HepG2 (cell line): ENCODE measurements at regions not wholly inside any gene's neighbourhood (a gene's known extent, or its start where the extent isn't known, plus 50 kb on each side); places are given as distances from the start of the nearest gene placed in this dataset.

Experiments used
- ATAC-seq: fragments of 200-7000 bp; cut with Tn5 transposase; 3 replicates; pipeline ENCODE4 v1.9.1; 2020; ENCODE audit warnings: mild to moderate bottlenecking, moderate library complexity
- BruUV-seq: library from RNA; stranded (reverse); fragments of 400-500 nt; replicated peaks from 2 replicates; lab custom pipeline; 2021; lab: Mats Ljungman, UMichigan
- CTCF ChIA-PET: fragments of 300-600 bp; formaldehyde crosslinking; extraction: SDS; loops from one replicate; lab custom pipeline; 2021; ENCODE audit warnings: low total read pairs, inconsistent platforms, low intra/inter-chr PET ratio; lab: Yijun Ruan, JAX
- POLR2A ChIA-PET: fragments of 350-600 bp; sonication (Branson Sonifier 250); formaldehyde crosslinking; loops from one replicate; lab custom pipeline; 2020; ENCODE audit warnings: antibody characterized with exemption, inconsistent platforms; lab: Yijun Ruan, JAX
- DNase-seq: peaks from one replicate; pipeline ENCODE4 v3.0.0-alpha.2; 2015; ENCODE audit warnings: low spot score
- FAIRE-seq: peaks from 3 replicates; lab custom pipeline; 2011; peaks lifted over from hg19 to GRCh38; lab: Jason Lieb, UNC
- H2AFZ ChIP-seq: one replicate; pipeline ENCODE4 v1.6.1; 2011; ENCODE audit warnings: low read length, inconsistent platforms
- H3K27ac ChIP-seq: fragments of 300-600 bp; 3 replicates; pipeline ENCODE4 v1.8.0; 2011; ENCODE audit warnings: mixed run types, mild to moderate bottlenecking, mixed read lengths, low read length, inconsistent platforms; ENCODE audit not compliant: insufficient read depth; ENCODE audit errors: extremely low read length
- H3K27me3 ChIP-seq, 2 experiments: fragments of 200-600 bp in 1 of 2; 2 replicates in 1 of 2; 3 replicates in 1 of 2; pipeline versions ENCODE4 v1.6.0 to v1.8.0; 2011; ENCODE audit warnings: low read length in 2 of 2, mild to moderate bottlenecking in 2 of 2, moderate library complexity in 2 of 2, inconsistent platforms in 1 of 2; ENCODE audit not compliant: insufficient read depth in 2 of 2, control insufficient read depth in 1 of 2
- H3K36me3 ChIP-seq, 2 experiments: fragments of 200-600 bp in 1 of 2; replicated peaks in 1 of 2; 2 replicates in 1 of 2; 3 replicates in 1 of 2; pipeline versions ENCODE4 v1.5.1 to v1.8.0; 2011; ENCODE audit warnings: low read length in 2 of 2, inconsistent platforms in 1 of 2; ENCODE audit not compliant: insufficient read depth in 2 of 2, control insufficient read depth in 1 of 2
- H3K4me1 ChIP-seq: 2 replicates; pipeline ENCODE4 v1.5.1; 2012; ENCODE audit warnings: low read length, inconsistent platforms; ENCODE audit not compliant: insufficient read depth
- H3K4me2 ChIP-seq: 2 replicates; pipeline ENCODE4 v1.6.0; 2011; ENCODE audit warnings: low read depth, low read length, inconsistent platforms
- H3K4me3 ChIP-seq, 3 experiments: fragments of 200-600 bp in 1 of 3; sonication (generic), shearing (Covaris generic) in 1 of 3; replicated peaks in 1 of 3; 2 replicates each; pipeline ENCODE4 v1.5.1; 2011 to 2016; ENCODE audit warnings: low read length in 3 of 3, inconsistent platforms in 2 of 3, low read depth in 2 of 3, mild to moderate bottlenecking in 2 of 3, control low read depth in 1 of 3, mixed read lengths in 1 of 3; ENCODE audit not compliant: insufficient read depth in 1 of 3
- H3K79me2 ChIP-seq: one replicate; pipeline ENCODE4 v1.6.1; 2011; ENCODE audit warnings: low read length, inconsistent platforms; ENCODE audit not compliant: insufficient read depth
- H3K9ac ChIP-seq: 2 replicates; pipeline ENCODE4 v1.6.0; 2011; ENCODE audit warnings: mild to moderate bottlenecking, low read depth, low read length, inconsistent platforms; ENCODE audit not compliant: insufficient read depth
- H3K9me3 ChIP-seq: 2 replicates; pipeline ENCODE4 v1.5.1; 2012; ENCODE audit warnings: mild to moderate bottlenecking, low read length
- H4K20me1 ChIP-seq: 2 replicates; pipeline ENCODE4 v1.6.0; 2011; ENCODE audit warnings: inconsistent platforms, mild to moderate bottlenecking, low read length, moderate library complexity; ENCODE audit not compliant: insufficient read depth
- CREM ChIP-seq, 2 experiments: sonication (generic) in 1 of 2; formaldehyde crosslinking in 1 of 2; IDR thresholded peaks; 2 replicates each; pipeline versions ENCODE4 v1.4.0 to v1.6.1; 2016 to 2020; ENCODE audit warnings: antibody characterized with exemption in 1 of 2, mild to moderate bottlenecking in 1 of 2, missing genetic modification reagents in 1 of 2
- ELF3 ChIP-seq: IDR thresholded peaks from 2 replicates; pipeline ENCODE4 v1.6.1; 2016; ENCODE audit warnings: missing genetic modification reagents, missing compliant biosample characterization
- ETV5 ChIP-seq: IDR thresholded peaks from 2 replicates; pipeline ENCODE4 v1.6.1; 2018; ENCODE audit warnings: missing biosample characterization, missing genetic modification reagents, inconsistent platforms, borderline replicate concordance
- GATAD2A ChIP-seq: IDR thresholded peaks from 2 replicates; pipeline ENCODE4 v1.6.1; 2016
- KDM5B ChIP-seq: sonication (generic); formaldehyde crosslinking; IDR thresholded peaks from 2 replicates; pipeline ENCODE4 v1.4.0; 2020; ENCODE audit warnings: missing genetic modification reagents, mild to moderate bottlenecking, borderline replicate concordance
- NFE2L2 ChIP-seq: fragments of 150-350 bp; IDR thresholded peaks from 2 replicates; pipeline ENCODE4 v1.6.1; 2014; ENCODE audit warnings: low read length
- SMARCE1 ChIP-seq: fragments of 450-650 bp; IDR thresholded peaks from 2 replicates; pipeline ENCODE4 v1.6.1; 2017; ENCODE audit warnings: borderline replicate concordance
- SRSF9 ChIP-seq: fragments of 200-400 bp; formaldehyde crosslinking; IDR thresholded peaks from 2 replicates; pipeline ENCODE4 v1.6.1; 2018; ENCODE audit warnings: borderline replicate concordance, mild to moderate bottlenecking, low read depth, low read length; ENCODE audit not compliant: insufficient read depth, poor library complexity, severe bottlenecking
- STAG1 ChIP-seq: sonication (generic); formaldehyde crosslinking; IDR thresholded peaks from 2 replicates; pipeline ENCODE4 v1.4.0; 2020; ENCODE audit warnings: missing genetic modification reagents
- ZBTB33 ChIP-seq: sonication (generic); formaldehyde crosslinking; IDR thresholded peaks from 2 replicates; pipeline ENCODE4 v1.4.0; 2020; ENCODE audit warnings: missing genetic modification reagents
- ZKSCAN8 ChIP-seq: IDR thresholded peaks from 2 replicates; pipeline ENCODE4 v1.6.1; 2016; ENCODE audit warnings: borderline replicate concordance, missing genetic modification reagents, missing compliant biosample characterization
- ZMYM3 ChIP-seq: sonication (generic); formaldehyde crosslinking; IDR thresholded peaks from 2 replicates; pipeline ENCODE4 v1.5.1; 2020; ENCODE audit warnings: mild to moderate bottlenecking, missing genetic modification reagents
- ZNF33B ChIP-seq: sonication (generic); formaldehyde crosslinking; IDR thresholded peaks from 2 replicates; pipeline ENCODE4 v1.5.1; 2020; ENCODE audit warnings: mild to moderate bottlenecking, missing genetic modification reagents
- ZNF543 ChIP-seq: sonication (generic); formaldehyde crosslinking; IDR thresholded peaks from 2 replicates; pipeline ENCODE4 v1.4.0; 2020; ENCODE audit warnings: mild to moderate bottlenecking, missing genetic modification reagents
- ZNF639 ChIP-seq: conservative IDR thresholded peaks from 2 replicates; pipeline ENCODE4 v1.6.1; 2018; ENCODE audit warnings: missing genetic modification reagents
- WGBS: methylation state at CpG from one replicate; pipeline ENCODE4 v1.1.6; 2017; ENCODE audit warnings: low lambda C conversion rate; 5-methylcytosine and 5-hydroxymethylcytosine counted together
- in situ Hi-C: cut with HindIII; loops from 2 replicates; pipeline ENCODE4 v1.10.0; 2017; ENCODE audit warnings: low pct_unique_long_range_greater_than_20kb; ENCODE audit not compliant: extremely low pct_ligation_motif_present
- intact Hi-C: fragments of 100-400 bp; cut with micrococcal nuclease; formaldehyde crosslinking; loops from one replicate; pipeline ENCODE4 v1.10.0; 2022; ENCODE audit not compliant: unreplicated experiment
- TF ChIP-seq, protein P1 (sequence below): sonication (generic); formaldehyde crosslinking; IDR thresholded peaks from 2 replicates; pipeline ENCODE4 v1.5.0; 2020; ENCODE audit warnings: missing genetic modification reagents
- TF ChIP-seq, protein P2 (sequence below): sonication (generic); formaldehyde crosslinking; IDR thresholded peaks from 2 replicates; pipeline ENCODE4 v1.4.0; 2020; ENCODE audit warnings: missing genetic modification reagents, borderline replicate concordance
- TF ChIP-seq, protein P3 (sequence below): sonication (generic); formaldehyde crosslinking; IDR thresholded peaks from 2 replicates; pipeline ENCODE4 v1.8.0; 2022; ENCODE audit warnings: missing genetic modification reagents, mild to moderate bottlenecking, inconsistent platforms, borderline replicate concordance

DNA sequence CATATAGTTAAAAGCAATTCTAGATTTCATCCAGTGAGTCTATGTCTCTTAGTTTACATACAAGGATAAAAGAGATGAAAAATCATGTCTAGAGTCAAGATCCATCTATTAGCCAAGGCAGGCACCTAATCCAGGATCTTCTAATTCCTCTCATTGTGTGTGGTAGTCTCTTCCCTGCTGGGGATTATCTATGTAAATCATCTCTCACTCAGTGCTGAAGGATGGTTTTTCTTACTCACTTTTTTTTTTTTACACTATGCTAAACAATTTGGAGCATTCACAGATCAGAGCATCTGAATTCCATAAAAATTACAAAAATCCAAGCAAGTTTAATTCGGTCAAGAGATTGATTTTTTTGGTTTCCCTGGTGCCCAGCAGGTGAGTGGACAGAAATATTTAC is 154.9 kb upstream of the GDNF start:
- TF ChIP-seq NFE2L2, result no peak
- TF ChIP-seq ZNF543 (CRISPR knock-in tag), result no peak
- no peak for TF ChIP-seq STAG1 (CRISPR knock-in tag)
- TF ChIP-seq ZMYM3 (CRISPR knock-in tag), result no peak
- no peak for TF ChIP-seq ETV5 (CRISPR knock-in tag)
- TF ChIP-seq, protein P1, sequence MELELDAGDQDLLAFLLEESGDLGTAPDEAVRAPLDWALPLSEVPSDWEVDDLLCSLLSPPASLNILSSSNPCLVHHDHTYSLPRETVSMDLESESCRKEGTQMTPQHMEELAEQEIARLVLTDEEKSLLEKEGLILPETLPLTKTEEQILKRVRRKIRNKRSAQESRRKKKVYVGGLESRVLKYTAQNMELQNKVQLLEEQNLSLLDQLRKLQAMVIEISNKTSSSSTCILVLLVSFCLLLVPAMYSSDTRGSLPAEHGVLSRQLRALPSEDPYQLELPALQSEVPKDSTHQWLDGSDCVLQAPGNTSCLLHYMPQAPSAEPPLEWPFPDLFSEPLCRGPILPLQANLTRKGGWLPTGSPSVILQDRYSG (CRISPR knock-in tag), result no peak
- TF ChIP-seq ZNF639 (CRISPR knock-in tag), result no peak
- TF ChIP-seq SMARCE1, result no peak
- TF ChIP-seq, protein P2, sequence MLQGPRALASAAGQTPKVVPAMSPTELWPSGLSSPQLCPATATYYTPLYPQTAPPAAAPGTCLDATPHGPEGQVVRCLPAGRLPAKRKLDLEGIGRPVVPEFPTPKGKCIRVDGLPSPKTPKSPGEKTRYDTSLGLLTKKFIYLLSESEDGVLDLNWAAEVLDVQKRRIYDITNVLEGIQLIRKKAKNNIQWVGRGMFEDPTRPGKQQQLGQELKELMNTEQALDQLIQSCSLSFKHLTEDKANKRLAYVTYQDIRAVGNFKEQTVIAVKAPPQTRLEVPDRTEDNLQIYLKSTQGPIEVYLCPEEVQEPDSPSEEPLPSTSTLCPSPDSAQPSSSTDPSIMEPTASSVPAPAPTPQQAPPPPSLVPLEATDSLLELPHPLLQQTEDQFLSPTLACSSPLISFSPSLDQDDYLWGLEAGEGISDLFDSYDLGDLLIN (CRISPR knock-in tag), result no peak
- TF ChIP-seq ZKSCAN8 (CRISPR knock-in tag), result no peak
- TF ChIP-seq CREM (IDR thresholded peaks at IDR 0.05), result no peak
- TF ChIP-seq CREM (CRISPR knock-in tag; IDR thresholded peaks at IDR 0.05), result no peak
- no peak for TF ChIP-seq GATAD2A (CRISPR knock-in tag)
- no peak for TF ChIP-seq ZNF33B
- TF ChIP-seq ZBTB33 (CRISPR knock-in tag), result no peak
- no peak for TF ChIP-seq ELF3 (CRISPR knock-in tag)
- no peak for TF ChIP-seq SRSF9
- TF ChIP-seq, protein P3, sequence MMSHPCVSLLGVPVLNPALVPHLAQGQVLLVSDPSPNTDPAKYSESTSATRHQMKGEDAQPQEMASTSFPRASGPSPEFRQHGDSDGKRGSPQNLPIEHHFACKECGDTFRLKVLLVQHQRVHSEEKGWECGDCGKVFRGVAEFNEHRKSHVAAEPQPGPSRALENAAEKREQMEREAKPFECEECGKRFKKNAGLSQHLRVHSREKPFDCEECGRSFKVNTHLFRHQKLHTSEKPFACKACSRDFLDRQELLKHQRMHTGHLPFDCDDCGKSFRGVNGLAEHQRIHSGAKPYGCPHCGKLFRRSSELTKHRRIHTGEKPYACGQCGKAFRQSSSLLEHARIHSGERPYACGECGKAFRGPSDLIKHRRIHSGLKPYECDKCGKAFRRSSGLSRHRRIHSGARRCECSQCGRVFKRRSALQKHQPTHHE, result no peak
- no peak for TF ChIP-seq KDM5B (CRISPR knock-in tag)
- DNase-seq, result no peak
- Histone ChIP-seq H3K9ac (no peak overlapping the region), H4K20me1 (no peaks in the 10 kb centered on the region), H3K9me3 (no peaks in the 10 kb centered on the region), H2AFZ (no peak overlapping the region), H3K4me3 (no peak overlapping the region), H3K27ac (no peak overlapping the region), H3K27me3 (peaks cover 1 to 11% of the 10 kb centered on the region in 2 experiments; a peak in 3 of 5 replicates), H3K36me3 (no peaks in the 10 kb centered on the region), H3K4me2 (no peak overlapping the region), H3K4me1 (peaks cover 26% of the 10 kb centered on the region), H3K79me2 (no peaks in the 10 kb centered on the region)
- no peak for FAIRE-seq
- intact Hi-C loops (no loop called here), in situ Hi-C loops (no loop called here)
- WGBS, result 0% methylated on average over 1 of the region's 1 CpG
- CTCF ChIA-PET, result no interaction called here
- no TSS peak for BruUV-seq
- ATAC-seq, result no peak
- POLR2A ChIA-PET, result no interaction called here
